ENCODE measurements at regions not wholly inside any gene's neighbourhood (a gene's known extent, or its start where the extent isn't known, plus 50 kb on each side); places are given as distances from the start of the nearest gene placed in this dataset.

DNA sequence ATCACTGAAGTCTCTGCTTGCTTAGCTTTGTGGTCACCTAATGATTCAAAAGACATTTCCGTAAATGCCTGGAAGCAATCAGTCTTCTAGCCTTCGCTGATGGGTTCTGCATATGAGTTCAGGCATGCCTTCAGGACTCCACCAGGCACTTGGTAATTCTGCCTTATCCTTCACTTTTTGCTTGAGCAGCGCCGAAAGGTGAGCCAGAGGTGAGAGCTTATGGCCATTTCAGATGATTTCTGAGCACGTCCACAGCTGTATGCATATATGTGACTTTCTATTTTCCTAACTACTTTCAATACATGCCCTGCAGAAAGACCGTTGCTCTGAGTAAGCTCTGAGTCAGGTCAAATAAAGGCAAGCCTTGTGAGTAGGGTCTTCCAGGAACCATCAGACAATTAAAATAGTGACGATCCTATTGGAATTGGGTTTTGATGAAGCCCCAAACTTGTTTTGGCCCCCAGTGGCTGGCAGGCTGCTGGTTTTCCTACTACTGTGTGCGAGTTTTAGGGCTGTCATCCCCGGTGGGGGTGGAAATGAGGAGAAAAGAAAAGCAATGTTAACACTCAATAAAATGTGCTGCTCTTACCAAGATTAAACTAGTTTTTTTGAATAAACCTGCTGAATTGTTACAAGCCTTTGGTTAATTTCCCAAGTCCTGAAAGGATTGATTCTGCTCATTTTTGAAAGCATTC is 154.4 kb upstream of the AKR1E2 start:
- H3K27ac ChIP-seq, result peak overlapping the region; percentile 98
- DNase-seq (ENCODE audit: low read depth, low spot score), result peak; percentile 94

DNA sequence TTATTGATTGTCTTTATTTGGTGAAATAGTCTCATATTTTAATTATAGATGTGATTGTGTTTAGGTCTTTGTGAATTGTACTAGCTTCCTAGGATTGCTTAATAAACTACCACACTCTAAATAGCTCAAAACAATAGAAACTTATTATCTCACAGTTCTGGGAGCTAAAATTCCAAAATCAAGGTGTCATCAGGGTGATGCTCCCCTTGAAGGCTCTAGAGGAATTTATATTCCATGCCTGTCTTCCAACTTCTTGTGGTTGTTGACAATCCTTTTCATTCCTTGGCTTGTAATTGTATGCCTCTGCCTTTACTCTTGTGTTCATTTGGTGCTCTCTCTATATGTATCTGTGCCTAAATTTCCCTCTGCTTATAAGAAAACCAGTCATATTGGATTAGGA is 155.3 kb upstream of the AKR1E2 start:
- peak; percentile 70 for DNase-seq (ENCODE audit: low read depth, low spot score)
- H3K27ac ChIP-seq, result peak overlapping the region; percentile 98

DNA sequence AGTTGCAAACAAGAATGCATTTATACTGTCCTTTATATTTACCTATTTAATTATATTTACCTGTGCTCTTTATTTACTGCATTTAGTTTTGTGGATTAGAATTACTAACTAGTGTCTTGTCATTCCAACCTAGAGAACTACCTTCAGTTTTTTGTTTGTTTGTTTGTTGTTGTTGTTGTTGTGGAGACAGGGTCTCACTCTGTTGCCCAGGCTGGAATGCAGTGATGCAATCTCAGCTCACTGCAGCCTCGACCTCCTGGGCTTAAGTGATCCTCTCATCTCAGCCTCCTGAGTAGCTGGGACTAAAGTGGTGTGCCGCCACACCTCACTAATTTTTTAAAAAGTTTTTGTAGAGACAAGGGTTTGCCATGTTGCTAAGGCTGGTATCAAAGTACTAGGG is 156.4 kb upstream of the AKR1E2 start:
- peak overlapping the region; percentile 98 for H3K27ac ChIP-seq
- no peak for DNase-seq (ENCODE audit: low read depth, low spot score)

DNA sequence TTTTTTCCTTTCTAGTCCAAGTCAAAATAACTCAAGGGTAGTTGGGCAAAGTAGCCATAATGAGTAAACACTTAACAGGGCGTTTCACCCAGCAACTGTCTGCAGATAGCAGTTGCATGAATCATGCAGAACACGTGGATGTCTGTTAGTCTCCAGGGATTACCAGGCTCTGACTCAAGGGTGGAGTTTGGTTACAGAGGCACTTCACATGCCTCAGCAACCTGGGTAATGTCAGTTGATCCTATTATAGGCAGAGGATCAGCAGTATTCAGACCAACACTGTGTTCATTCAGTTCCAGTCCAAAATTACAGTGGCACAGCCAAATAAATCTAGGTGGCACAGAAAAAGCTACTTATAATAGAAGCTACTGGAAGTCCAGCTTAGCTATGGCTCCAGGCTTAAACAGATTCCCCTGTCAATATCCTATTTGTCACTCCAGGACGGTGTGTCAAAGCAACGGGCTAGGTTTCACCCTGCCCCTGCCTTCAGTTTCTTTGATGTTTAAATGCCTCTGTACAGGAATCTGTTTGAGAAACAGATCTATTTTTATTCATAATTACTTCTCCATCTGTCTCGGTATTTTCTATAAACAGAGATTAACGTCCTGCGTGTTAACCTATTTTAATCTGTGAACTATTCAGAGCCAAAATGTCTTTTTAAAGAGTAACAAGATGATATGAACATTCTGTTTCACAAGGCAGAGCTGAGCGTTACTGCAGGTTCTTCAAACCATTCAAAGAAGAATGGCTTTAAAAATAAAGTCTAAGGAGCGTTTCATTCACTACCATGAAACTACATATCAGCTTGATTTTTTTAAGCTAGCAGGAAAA is 162.6 kb upstream of the AKR1E2 start:
- H3K27ac ChIP-seq, result peak overlapping the region; percentile 99
- peak; percentile 99 for DNase-seq (ENCODE audit: low read depth, low spot score)

DNA sequence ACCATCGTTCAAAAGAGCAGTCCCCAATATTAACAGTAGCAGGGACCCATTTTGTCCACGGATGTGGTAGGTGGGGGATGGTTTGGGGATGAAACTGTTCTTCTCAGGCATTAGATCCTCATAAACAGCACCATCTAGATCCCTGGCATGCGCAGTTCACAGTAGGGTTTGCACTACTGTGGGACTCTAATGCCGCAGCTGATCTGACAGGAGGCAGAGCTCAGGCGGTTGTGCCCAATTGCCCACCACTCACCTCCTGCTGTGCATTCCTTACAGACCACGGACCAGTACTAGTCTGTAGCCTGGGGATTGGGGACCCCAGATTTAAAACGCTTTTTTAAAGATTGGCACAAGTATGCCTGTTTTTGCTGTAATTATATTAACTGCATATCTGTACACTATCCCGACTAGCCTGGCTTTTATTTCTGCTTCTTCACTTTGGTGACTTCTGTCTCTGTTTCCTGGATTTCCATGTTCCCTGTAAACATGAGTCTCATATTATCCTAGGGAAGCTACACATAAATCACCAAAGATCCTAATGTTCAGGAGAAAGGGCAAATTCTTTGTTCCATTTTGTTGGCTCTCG is 163.3 kb upstream of the AKR1E2 start:
- no peak for DNase-seq (ENCODE audit: low read depth, low spot score)
- H3K27ac ChIP-seq, result peak overlapping the region; percentile 99

DNA sequence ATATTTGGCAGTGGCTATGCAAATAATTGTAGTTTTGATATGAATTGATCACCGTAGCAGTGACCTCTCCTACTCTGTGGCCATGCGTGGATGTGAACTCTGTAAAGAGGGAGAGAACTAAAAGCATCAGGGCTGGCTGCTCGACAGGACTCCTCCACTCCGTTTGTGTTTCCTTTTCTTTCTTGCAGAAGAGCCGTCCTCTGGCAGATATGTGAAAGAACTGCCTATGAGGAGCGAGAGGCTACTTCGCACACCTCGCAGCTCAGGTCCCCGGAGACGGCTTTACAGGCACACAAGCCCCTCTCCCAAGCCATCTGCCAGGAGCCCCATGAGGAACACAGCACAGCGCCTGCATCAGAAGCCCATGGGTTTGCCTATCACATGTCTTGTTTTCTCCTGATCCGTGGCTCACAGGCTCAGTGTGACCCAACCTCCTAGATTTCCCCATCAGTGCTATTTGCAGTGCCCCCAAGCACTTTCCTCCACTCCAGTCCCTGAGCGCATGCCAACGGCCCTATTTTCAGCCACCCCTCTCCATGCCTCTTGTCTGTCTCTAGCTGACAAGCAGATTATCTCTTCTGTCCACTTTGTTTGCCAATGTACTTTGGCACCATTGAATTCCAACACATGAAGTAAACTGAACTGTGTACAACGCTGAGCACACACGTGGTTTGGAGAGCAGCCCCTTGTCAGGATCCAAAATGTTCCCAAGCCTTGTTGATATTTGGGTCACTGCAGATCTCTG is 164.3 kb upstream of the AKR1E2 start:
- peak overlapping the region; percentile 99 for H3K27ac ChIP-seq
- no peak for DNase-seq (ENCODE audit: low read depth, low spot score)

DNA sequence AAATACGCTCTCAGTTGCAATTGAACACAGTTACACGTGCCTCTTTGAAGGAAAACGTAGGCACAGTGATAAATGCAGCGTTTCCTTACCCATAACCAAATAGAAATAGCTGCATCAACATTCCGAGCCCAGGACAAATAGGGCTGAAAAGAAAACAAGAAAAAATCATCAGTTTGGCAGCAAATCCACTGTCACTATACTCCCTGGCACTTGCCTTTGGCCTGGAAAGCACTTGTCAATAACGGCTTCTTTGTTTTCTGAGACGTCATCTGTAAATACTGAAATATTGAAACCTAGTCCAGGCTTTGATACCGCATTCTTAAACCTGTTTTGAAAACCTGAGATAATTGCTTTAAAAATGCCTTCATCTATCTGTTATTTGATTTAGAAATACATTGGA is 167.2 kb upstream of the AKR1E2 start:
- DNase-seq (ENCODE audit: low read depth, low spot score), result no peak
- peak overlapping the region; percentile 29 for H3K27ac ChIP-seq

DNA sequence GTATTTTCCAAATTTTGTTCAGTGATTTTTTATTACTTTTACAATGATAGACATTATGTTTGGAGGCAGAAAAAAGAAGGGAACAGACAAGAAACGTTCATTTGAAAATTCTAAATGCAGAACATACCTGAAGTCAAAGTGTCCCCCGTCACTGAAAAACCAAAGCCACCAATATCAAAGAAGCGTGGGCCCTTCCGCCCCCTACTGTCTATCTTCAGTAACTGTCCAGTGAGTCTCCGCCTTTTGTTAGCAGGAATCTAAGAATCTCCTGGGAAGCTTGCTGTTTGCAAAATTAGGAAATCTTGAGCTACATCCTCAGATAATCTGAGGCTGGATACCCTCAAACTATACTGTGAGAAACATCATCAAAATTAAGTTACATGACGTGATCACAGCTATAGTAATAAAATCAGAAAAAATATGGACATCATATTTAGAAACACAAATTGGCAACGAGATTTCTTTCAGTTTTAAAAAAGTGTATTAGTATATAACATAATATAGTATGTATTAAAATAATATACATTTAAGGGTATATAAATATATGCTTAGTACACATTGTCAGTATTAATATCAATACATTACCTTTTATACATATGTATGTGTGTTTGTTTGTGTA is 169.3 kb upstream of the AKR1E2 start:
- no peak for DNase-seq (ENCODE audit: low read depth, low spot score)
- peak overlapping the region; percentile 29 for H3K27ac ChIP-seq

DNA sequence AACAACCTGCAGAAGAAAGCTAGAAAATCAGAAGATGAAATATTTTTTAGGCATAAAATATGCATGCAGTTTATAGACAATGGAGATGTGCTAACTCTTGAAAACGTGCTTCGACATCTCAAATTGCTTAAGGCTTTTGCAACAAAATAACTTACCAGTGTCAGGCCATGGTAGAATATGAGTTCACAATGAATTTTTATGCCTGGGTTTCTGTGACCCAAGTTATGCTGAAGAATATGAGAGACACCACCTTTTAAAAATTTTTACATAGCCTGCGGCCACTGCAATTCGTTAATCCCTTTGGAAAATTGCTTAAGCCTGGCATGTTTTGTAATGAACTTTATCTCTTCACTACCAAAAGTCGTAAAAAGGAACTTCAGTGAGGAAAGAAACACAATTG is 170.1 kb upstream of the AKR1E2 start:
- no peak for DNase-seq (ENCODE audit: low read depth, low spot score)
- no peak overlapping the region for H3K27ac ChIP-seq

DNA sequence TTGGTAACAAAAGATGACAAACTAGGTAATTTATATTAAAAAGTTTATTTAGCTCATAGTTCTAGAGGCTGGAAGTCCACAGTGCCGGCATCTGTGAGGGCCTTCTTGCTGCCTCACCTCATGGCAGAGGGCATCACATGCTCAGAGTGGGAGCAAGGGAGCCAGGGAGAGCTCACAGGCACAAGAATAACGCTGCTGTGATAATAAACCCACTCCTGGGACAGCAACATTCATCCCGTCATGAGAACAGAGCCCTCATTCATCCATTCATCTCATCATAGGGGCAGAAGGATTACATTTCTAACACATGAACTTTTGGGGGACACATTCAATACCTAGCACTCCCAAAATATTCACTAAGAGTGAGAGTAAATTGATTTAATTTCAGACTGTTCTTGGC is 170.6 kb upstream of the AKR1E2 start:
- DNase-seq (ENCODE audit: low read depth, low spot score), result no peak
- H3K27ac ChIP-seq, result no peak overlapping the region

DNA sequence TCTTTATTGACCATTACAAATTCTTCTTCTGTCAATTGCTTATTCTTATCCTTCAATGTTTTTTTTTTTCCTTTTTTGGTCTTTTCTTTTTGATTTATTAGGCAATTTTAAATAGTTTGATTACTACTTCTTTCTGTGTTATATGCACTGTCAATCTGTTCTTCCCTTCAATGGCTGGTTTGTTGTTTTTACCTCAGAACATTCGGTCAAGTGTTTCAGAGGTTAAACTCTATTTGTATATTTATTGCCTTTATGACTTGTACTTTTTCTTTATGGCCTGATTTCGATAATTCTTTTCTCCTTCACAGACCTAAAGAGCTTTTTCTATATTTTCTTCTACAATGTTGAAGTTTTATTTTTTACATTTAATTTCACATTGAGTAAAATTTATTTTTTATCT is 171.5 kb upstream of the AKR1E2 start:
- no peak overlapping the region for H3K27ac ChIP-seq
- no peak for DNase-seq (ENCODE audit: low read depth, low spot score)

DNA sequence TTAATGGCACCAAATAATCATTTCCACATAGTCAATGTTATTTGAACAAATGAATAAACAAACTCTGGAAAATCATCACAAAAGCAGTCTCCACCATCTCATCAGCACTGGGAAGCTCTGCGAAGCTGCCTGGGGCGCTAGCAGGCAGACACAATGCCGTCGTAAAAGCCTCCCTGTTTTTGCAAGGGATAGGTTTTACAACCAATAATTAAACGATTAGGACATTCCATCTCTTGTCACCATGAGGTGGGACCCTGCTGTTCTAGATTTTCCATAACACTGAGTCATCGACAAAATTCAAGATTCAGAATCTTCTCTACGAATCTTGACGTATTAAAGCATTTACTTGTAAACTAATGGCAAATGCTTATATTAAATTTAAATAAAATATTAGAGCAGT is 172.8 kb upstream of the AKR1E2 start:
- no peak for DNase-seq (ENCODE audit: low read depth, low spot score)
- no peak overlapping the region for H3K27ac ChIP-seq

DNA sequence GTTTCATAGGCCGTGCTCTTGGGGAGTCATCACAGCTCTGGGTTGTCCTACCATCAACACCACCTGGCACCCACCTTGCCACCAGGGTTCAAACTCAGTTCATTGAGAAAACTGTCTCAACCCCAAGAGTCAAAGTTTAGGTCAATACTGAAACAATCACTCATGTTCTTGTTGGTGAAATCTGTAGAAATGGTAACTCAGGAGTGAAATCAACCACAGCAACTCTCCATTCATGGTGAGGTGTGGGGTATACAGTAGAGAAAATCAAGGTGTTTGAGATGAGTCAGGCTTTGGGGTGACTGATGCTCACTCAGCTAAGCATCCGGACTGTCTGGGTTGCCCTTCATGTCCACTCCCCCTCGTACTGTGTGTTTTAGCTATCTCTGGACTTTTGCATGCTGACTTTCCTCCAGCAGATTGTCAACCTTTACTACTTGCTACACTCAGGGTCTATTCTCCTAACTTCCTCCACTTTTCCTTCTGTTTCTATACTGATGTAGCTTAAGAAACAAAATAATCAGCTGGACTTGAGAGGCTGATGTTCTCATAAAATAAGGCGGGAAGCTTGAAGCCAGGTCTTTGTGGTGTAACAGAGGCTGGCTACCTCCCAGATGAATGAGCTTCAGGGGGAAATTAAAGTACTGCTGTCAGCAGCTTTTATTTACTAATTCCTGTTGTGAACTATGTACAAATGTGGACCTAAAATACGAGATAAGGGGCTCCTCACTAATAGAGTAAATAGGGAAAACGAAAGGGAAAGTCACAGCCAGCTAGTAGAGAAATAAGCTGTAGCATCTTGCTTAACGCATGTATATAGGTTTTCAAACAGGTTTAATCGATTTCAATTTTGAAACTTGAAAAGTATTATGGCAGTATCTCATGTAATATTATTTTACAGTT is 173.6 kb upstream of the AKR1E2 start:
- H3K27ac ChIP-seq, result peak overlapping the region; percentile 57
- DNase-seq (ENCODE audit: low read depth, low spot score), result no peak

DNA sequence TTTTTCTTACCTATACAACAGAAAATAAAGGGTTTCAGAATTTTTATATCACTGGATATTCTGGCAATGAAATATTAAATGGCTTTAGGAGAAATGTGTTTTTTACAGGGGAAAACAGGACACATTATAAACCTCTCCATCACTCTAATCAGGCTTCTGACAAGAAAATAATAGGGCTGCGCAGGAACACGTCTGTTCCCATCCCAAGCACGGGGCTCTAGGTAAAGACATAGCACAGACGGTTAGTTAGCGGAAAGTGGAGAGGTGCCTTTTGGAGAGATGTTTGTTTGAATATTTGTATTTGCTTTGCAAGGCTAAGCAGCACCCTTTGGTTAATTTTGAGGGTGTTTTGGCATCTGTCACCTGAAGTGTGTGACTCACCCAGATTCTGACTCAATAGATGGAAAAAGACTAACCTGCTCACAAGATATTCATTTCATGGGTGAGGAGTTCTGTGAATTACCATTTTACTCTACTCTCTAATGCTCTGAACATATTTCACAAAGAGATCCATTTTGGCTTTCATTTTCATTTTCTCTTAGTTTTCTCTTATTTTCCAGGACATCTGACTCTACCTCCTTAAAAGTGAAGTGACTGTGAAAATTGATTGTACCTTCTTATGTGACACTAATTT is 174.5 kb upstream of the AKR1E2 start:
- peak overlapping the region; percentile 57 for H3K27ac ChIP-seq
- DNase-seq (ENCODE audit: low read depth, low spot score), result no peak

DNA sequence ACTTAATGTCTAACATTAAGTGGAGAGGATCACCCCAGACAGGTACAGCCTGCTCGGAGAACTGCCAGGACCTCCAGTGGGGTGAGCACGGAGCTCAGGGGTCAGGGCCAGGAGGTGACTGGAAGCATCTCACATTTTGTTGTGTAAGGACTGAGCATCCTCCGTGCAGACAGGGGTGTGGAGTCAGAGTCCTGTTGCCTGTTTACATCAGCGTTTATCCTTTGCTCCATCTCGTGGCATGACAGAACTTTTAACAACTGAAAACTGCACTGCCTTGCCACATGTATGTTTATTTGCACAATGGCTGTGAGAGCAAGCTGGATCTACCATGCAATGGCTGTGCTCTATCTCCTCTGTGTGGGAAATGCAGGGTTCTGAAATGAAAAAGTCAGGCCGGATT is 175.4 kb upstream of the AKR1E2 start:
- no peak for DNase-seq (ENCODE audit: low read depth, low spot score)
- peak overlapping the region; percentile 57 for H3K27ac ChIP-seq

DNA sequence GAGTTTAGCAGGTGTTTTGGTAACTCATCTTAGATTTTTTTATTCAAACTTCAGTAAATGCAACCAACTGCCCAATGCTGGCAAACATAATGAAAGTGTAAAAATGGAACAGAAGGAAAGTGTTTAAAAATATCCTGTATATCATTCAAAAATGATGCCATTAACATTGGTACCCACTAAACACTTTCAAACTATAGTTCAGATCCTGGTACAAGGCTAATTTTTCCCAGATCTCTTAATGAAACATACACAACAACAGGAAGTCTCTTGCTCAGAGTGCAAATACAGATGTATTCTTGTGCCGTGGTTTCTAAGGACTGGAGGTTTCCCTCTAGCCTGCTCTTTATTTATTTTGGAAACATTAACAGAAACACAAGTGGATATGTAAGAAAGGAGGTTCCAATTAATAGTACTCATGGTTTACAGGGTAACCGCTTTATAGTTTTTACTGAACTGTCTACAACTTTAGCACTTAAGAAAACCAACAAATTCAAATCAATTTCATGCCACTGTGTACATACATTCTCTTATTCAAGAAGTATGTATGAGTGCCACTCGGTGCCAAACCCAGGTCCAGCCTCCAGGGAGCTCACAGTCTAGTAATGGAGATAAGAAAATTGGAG is 176.0 kb upstream of the AKR1E2 start:
- DNase-seq (ENCODE audit: low read depth, low spot score), result no peak
- H3K27ac ChIP-seq, result peak overlapping the region; percentile 57

DNA sequence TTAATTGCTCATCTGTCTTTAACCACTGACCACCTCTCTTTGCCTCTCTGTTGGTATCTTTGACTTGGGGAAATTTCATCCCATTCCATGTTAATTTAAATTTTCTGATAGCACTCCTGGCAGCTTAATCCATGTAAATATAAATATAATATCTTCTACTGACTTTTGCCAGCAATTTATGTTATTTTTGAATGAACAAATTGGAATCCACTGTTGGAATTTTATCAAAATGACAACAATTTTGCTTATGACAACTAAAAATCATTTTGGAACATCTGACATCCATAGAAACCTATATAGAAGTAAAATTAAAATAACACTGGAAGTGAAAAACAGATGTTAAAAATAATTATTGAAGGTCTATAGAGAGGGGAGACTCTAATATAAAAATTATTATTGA is 176.5 kb upstream of the AKR1E2 start:
- no peak for DNase-seq (ENCODE audit: low read depth, low spot score)
- no peak overlapping the region for H3K27ac ChIP-seq

DNA sequence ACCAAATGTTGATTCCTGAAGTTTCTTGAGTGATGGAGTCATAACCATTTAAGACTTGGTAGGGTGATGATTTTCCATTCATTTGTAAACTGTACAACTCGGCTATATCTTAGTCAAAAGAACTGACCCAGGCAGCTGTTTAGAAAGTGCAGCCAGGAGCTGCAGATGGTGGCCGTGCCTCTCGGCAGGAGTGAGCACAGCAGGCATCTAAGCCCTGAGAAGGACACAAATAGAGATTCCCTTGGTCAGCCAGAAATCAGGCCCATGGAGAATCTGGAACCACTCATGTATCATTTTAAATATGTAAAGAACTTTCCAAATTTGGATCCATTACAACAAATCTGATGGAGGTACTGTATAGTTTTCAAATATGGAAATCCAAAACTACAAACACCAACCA is 177.0 kb upstream of the AKR1E2 start:
- no peak for DNase-seq (ENCODE audit: low read depth, low spot score)
- no peak overlapping the region for H3K27ac ChIP-seq

All from epithelial cell of prostate (primary cell).